H4 (cell line): ENCODE measurements at regions not wholly inside any gene's neighbourhood (a gene's known extent, or its start where the extent isn't known, plus 50 kb on each side); places are given as distances from the start of the nearest gene placed in this dataset.

ENCODE experiments used
- DNase-seq: peaks from one replicate; pipeline ENCODE4 v3.0.0-alpha.2; 2015; ENCODE audit warnings: low spot score

DNA sequence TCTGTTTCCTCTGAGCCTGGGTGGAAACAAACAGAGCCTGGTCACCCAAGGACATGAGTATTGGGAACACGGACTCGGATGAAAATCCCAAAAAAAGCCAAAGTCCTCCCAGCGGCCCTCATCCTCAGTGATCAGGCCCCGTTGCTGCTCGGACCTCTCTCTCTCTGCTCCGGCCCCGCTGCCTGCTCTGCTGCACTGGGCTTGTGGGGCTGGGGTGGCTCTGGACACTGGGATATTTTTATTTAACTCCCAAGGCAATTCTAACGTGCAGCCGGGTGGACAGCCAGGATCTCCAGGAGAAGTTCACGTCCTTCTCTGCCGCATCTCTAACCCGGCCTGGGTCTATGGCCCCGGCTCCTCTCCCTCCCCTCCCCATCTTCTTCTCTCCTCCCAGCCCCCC lies 280.9 kb upstream of the TNRC6C start:
- no peak for DNase-seq

- DNase-seq, result no peak
Measured at GRCh38 chr17:77679589-77679988, 278.9 kb upstream of the TNRC6C start.

DNA sequence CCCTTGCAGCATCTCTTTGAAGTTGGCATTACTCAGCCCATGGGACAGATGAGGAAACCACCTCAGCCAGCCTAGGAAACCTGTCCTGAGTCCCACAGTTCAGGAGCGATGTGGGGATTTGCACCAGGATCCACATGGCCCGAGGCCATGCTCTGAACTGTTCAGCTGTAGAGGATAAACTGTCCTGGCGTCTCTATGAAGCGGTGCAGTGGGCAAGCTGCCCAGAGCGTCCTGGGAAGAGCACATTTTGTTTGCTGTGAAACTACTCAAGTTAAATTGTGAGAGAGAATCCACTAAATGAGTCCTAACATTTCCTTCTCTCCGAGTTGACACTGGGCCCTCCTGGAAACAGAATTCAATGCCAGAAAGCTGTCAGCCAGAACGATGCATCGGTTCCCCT lies 276.6 kb upstream of the TNRC6C start:
- DNase-seq, result no peak

DNA sequence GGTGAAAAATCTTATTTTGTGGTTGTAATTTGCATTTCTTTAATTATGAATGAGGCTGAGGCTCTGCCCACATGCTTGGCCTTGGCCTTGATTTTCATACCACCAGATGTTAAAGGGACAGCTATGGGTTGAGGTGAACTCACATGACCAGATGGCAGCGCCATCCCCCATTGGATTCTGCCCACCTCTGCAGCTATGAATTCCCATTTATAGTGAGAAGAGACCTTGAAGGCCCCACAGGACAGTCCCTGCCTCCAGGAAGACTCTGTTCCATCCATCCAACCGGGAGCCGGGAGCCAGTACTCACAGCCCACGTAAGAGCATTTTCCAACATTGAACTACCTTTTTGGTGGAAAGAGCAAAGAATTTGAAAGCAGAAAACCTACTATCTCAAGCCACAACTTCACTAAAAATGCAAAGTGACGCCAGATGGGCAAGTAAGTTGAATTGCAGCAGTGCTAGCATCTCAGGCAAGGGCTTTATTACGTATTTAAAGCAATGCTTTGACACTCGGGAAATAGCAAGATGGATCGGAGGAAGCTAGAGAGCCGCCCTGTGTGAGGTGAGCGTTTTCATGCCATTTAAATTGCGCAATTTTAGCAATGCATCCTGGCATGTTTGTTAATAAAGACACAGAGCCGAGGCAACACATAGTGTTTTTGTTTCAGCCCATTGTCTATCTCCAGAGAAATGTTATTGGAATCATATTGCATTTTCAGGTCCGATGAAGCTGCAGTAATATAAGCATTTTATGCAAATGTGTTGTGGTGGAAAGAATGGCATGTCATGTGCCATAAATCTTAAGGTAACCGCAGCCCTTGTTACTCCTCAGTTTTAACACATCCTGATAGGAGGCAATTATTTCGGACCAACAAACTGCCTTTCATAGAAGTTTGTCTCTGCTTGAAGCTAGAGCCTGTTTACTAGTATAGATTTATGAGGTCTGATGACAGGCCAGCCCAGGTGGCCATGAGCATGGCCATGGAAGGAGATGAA lies 273.4 kb upstream of the TNRC6C start:
- no peak for DNase-seq

- DNase-seq, result no peak
Measured at GRCh38 chr17:77685881-77686486, 272.5 kb upstream of the TNRC6C start.

GRCh38 chr17:77686903-77687302 lies 271.6 kb upstream of the TNRC6C start:
- DNase-seq, result no peak

- no peak for DNase-seq
Measured at GRCh38 chr17:77687417-77687816, 271.1 kb upstream of the TNRC6C start.

DNA sequence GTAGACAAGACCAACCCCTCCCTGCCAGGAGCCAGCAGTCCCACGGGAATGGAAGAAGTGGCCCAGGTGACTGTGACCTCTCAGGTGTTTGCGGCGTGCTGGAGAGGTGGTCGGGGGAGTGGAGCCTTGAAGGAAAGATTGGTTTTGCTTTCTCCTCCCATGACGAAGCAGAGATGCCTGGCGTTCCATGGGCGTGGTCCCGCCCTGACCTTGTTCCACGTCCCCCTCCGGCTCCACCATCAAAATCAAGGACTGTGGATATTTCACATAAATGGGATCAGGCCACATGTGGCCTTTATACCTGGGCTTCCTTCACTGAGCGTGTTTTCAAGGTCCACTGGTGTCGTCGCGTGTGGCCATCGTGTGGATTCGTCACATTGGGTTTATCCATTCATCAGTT lies 270.6 kb upstream of the TNRC6C start:
- DNase-seq, result no peak

- DNase-seq, result no peak
Measured at GRCh38 chr17:77688369-77688768, 270.1 kb upstream of the TNRC6C start.

DNA sequence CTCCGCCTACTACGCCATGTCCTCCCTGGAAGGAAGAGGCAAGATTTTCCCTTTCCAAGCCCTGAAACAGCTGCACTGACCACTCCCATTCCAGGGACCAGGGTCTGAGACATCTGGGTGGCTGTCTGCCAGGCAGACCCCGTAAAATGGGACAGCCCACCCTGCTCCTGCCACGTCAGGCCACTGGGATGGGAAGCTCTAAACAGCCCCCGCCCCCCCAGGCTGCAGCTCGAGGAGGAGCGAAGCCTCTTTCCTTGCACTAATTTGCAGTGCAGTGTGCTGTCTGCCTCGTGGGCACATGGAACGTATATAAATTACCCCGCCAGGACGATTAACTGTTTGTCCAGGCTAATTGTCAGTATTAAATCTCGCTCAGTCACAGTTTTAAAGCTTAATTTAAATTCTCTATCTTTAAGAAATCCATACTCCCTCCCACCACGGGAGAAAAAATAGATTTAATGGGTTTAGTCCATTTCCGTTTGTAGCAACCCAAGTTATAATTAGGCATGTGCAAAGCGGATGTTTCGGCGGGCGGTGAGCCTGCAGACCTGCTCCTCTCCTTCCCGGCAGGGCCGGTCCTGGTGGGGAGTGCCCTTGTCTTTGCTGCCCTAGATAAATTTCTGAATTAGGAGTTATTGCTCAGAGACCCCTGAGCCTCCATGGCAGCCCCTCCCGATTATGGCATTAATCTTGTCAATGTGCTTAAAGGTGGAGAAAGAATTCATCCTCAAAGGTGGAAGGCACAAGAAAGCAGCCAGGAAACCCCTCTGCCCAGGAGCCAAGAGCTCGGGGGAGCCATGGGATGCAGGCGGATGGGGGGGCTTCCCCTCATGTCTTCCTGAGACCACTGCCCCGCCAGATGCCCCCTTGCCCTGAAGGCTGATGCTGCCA lies 268.0 kb upstream of the TNRC6C start:
- DNase-seq, result no peak

- DNase-seq, result no peak
Measured at GRCh38 chr17:77691216-77692085, 267.1 kb upstream of the TNRC6C start.

GRCh38 chr17:77692571-77693161 lies 265.8 kb upstream of the TNRC6C start:
- DNase-seq, result peak; percentile 57

GRCh38 chr17:77693301-77693700 lies 265.2 kb upstream of the TNRC6C start:
- no peak for DNase-seq

DNA sequence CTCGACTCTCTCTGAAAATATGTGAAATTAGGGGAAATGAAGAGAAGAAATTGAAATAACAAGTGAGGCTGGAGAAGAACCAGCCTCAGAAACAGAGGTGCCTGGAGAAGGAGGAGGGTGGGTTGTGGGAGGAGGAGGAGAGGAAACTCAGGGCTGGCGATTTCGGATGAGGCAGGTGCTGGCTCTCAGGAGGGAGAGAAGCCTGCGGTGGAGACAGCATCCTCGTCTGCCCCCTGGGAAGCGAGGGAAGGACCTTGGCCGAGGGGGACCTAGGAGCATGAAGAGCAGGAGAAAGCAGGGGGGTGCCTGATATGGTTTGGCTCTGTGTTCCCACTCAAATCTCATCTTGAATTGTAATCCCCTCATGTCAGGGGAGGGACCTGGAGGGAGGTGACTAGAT lies 264.7 kb upstream of the TNRC6C start:
- DNase-seq, result no peak

GRCh38 chr17:77694391-77695363 lies 263.8 kb upstream of the TNRC6C start:
- DNase-seq, result no peak

DNA sequence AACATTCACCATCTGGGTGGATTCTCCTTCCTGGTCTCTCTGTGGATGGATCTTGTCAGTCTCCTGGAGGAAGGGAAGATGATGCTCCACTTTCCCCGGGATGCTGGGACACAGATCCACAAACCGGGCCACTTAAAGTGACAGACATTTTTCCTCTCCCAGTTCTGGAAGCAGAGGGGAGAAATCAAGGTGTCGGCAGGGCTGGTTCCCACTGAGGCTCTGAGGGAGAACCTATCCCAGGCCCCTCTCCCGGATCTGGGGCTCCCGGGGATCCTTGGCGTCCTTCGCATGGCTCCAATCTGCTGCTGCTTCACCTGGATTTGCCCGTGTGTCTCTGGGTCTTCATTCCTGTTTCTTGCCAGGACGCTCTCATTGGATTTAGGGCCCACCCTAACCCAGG lies 263.1 kb upstream of the TNRC6C start:
- no peak for DNase-seq

GRCh38 chr17:77696151-77696720 lies 262.3 kb upstream of the TNRC6C start:
- DNase-seq, result no peak

DNA sequence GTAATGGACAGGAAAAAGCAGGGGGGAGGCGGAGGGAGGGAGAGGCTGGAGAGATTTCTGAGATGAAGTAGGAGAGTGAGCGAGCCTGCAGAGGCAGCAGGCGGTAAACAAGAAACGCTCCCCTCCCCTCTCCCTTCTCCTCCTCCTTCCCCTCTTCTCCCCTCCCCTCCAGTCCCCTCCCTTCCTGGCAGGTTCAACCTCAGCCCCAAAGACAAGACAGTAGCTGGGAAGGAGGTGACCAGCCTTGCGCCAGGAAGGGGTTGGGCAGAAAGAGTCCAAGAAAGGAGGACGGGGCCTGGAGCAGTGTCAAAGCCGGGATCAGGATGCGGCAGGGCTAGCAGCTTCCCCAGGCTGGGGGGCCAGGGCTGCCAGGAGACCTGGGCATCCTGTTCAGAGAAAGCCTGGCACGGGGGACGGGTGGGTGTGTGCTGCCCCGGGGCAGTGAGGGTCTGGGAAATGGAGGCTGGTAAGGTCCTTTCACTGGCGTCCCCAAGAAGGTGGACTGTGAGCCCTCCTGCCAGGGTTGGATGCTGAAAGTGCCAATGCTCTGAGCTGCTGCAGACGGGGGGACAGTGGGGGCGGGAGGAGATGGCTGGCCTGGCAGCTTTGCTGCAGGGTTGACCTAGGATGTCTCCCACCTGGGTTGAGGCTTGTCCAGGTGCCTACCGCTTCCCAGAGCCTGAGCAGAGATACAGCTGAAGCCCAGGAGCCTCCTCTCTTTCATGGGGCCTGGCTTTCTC lies 261.6 kb upstream of the TNRC6C start:
- no peak for DNase-seq
